Mammary epithelial cell (primary cell): ENCODE measurements at regions not wholly inside any gene's neighbourhood (a gene's known extent, or its start where the extent isn't known, plus 50 kb on each side); places are given as distances from the start of the nearest gene placed in this dataset.
"Not testable (repeated sequence)": the region's sequence is repeated elsewhere in the genome, so short reads cannot be mapped to it uniquely, and the experiment has no call there.

ENCODE experiments used
- CTCF ChIP-seq, 2 donors: IDR thresholded peaks in 1 of 2; conservative IDR thresholded peaks in 1 of 2; 2 replicates each; pipeline ENCODE4 v1.5.1; 2011 to 2012; ENCODE audit warnings: inconsistent platforms in 2 of 2, low read length in 2 of 2, mild to moderate bottlenecking in 2 of 2, control low read depth in 1 of 2, low read depth in 1 of 2; ENCODE audit not compliant: insufficient read depth in 1 of 2; ENCODE audit errors: extremely low read depth in 1 of 2
- EZH2 ChIP-seq: IDR thresholded peaks from 2 replicates; pipeline ENCODE4 v1.6.1; 2012; ENCODE audit warnings: low read length, inconsistent platforms, borderline replicate concordance

DNA sequence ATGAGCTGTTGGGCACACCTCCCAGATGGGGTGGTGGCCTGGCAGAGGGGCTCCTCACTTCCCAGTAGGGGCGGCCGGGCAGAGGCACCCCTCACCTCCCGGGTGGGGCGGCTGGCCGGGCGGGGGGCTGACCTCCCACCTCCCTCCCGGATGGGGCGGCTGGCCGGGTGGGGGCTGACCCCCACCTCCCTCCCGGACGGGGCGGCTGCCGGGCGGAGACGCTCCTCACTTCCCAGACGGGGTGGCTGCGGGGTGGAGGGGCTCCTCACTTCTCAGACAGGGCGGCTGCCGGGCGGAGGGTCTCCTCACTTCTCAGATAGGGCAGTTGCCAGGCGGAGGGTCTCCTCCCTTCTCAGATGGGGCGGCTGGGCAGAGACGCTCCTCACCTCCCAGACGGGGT is 820.0 kb downstream of the ZPLD1 start:
- not testable (repeated sequence) for TF ChIP-seq CTCF (conservative IDR thresholded peaks at IDR 0.05 in 1 of 2, IDR thresholded peaks at IDR 0.05 in 1 of 2; ENCODE audit: extremely low read depth in 1 of 2, insufficient read depth in 1 of 2, low read depth in 1 of 2, low read length in 2 of 2); EZH2
